ENCODE measurements at regions not wholly inside any gene's neighbourhood (a gene's known extent, or its start where the extent isn't known, plus 50 kb on each side); places are given as distances from the start of the nearest gene placed in this dataset.

- Histone ChIP-seq H3K9me3 (ENCODE audit: control insufficient read depth, low read depth, low read length) (no peaks in the 10 kb centered on the region), H3K4me1 (ENCODE audit: control insufficient read depth, insufficient read depth, low read length) (no peaks in the 10 kb centered on the region), H3K36me3 (ENCODE audit: control insufficient read depth, insufficient read depth, low read length) (no peaks in the 10 kb centered on the region), H3K4me3 (ENCODE audit: low read length) (no peak overlapping the region), H3K27ac (ENCODE audit: low read length) (no peak overlapping the region), H3K27me3 (ENCODE audit: control insufficient read depth, insufficient read depth, low read length) (no peaks in the 10 kb centered on the region)
- no CpG with 5 or more reads among the region's 6 CpGs for WGBS (ENCODE audit: insufficient coverage, low lambda C conversion rate)
- no peak for DNase-seq
Observed at GRCh38 chr5:167764641-167765289, 526.7 kb upstream of the WWC1 start.

GRCh38 chr5:167765352-167765751, 526.1 kb upstream of the WWC1 start:
- Histone ChIP-seq H3K27me3 (ENCODE audit: control insufficient read depth, insufficient read depth, low read length) (no peaks in the 10 kb centered on the region), H3K36me3 (ENCODE audit: control insufficient read depth, insufficient read depth, low read length) (no peaks in the 10 kb centered on the region), H3K4me1 (ENCODE audit: control insufficient read depth, insufficient read depth, low read length) (no peaks in the 10 kb centered on the region), H3K4me3 (ENCODE audit: low read length) (no peak overlapping the region), H3K27ac (ENCODE audit: low read length) (no peak overlapping the region), H3K9me3 (ENCODE audit: control insufficient read depth, low read depth, low read length) (no peaks in the 10 kb centered on the region)
- DNase-seq = no peak
- WGBS (ENCODE audit: insufficient coverage, low lambda C conversion rate) = 67% methylated on average over 1 of the region's 7 CpGs

- no peak for DNase-seq
- Histone ChIP-seq H3K27me3 (ENCODE audit: control insufficient read depth, insufficient read depth, low read length) (no peaks in the 10 kb centered on the region), H3K27ac (ENCODE audit: low read length) (no peak overlapping the region), H3K4me1 (ENCODE audit: control insufficient read depth, insufficient read depth, low read length) (no peaks in the 10 kb centered on the region), H3K9me3 (ENCODE audit: control insufficient read depth, low read depth, low read length) (no peaks in the 10 kb centered on the region), H3K4me3 (ENCODE audit: low read length) (no peak overlapping the region), H3K36me3 (ENCODE audit: control insufficient read depth, insufficient read depth, low read length) (no peaks in the 10 kb centered on the region)
- 50% methylated on average over 2 of the region's 2 CpGs for WGBS (ENCODE audit: insufficient coverage, low lambda C conversion rate)
Observed at GRCh38 chr5:167766957-167767356, 524.5 kb upstream of the WWC1 start.

DNA sequence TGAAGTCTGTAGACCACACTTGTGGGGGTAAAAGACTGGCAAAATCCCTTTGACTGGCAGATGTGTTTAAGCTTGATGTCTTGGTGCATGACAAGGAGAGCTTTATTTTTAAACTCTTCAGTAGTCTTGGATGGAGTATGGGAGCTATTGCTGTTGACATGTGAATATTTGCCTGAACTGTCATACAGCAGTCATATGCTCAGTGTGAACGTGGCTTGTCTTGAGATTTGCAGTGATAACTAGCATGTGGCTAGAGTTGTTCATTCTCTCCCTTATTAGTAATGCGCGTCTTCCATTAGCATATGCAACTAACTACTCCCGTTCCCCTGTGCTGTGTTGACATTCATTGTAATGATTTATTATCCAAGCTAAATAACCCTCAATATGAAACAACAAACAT, 523.6 kb upstream of the WWC1 start:
- WGBS (ENCODE audit: insufficient coverage, low lambda C conversion rate) = no CpG with 5 or more reads among the region's 4 CpGs
- no peaks in the 10 kb centered on the region for H3K4me1 ChIP-seq (ENCODE audit: control insufficient read depth, insufficient read depth, low read length)

DNA sequence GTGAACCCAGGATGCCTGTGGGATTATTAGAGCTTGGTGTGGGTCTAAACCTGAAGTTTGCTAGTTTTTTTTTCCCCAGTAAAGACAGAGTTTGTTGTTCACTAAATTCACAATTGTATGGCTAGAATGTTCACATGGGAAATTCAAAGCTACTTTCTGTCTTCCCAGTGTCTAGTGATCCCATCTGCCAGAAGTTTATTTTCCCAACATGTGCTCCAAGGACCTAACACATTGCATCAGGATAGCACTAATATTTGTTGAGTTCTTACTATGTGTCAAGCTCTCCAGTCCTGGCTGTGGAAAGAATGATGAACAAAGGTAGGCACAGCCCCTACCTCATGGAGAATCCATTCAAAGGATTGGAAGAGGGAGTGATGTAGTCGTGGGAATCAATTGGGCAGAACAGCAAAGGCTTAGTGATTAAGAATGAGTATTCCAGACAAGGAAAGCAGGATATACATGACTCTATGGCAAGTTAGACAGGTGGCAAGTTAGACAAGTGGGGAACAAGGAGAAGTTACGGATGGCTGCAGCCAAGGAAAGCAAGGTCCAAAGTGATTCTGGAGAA, 521.5 kb upstream of the WWC1 start:
- H3K27me3 ChIP-seq (ENCODE audit: control insufficient read depth, insufficient read depth, low read length) = no peaks in the 10 kb centered on the region
- no peak overlapping the region for H3K4me3 ChIP-seq (ENCODE audit: low read length)
- no peaks in the 10 kb centered on the region for H3K4me1 ChIP-seq (ENCODE audit: control insufficient read depth, insufficient read depth, low read length)
- DNase-seq = no peak
- H3K27ac ChIP-seq (ENCODE audit: low read length) = no peak overlapping the region
- no peaks in the 10 kb centered on the region for H3K9me3 ChIP-seq (ENCODE audit: control insufficient read depth, low read depth, low read length)
- no peaks in the 10 kb centered on the region for H3K36me3 ChIP-seq (ENCODE audit: control insufficient read depth, insufficient read depth, low read length)
- WGBS (ENCODE audit: insufficient coverage, low lambda C conversion rate) = no CpG with 5 or more reads among the region's 2 CpGs

More for the DNA sequence above, 523.6 kb upstream of the WWC1 start:
- no peaks in the 10 kb centered on the region for H3K9me3 ChIP-seq (ENCODE audit: control insufficient read depth, low read depth, low read length)
- no peak overlapping the region for H3K27ac ChIP-seq (ENCODE audit: low read length)
- H3K27me3 ChIP-seq (ENCODE audit: control insufficient read depth, insufficient read depth, low read length) = no peaks in the 10 kb centered on the region
- no peak for DNase-seq
- no peak overlapping the region for H3K4me3 ChIP-seq (ENCODE audit: low read length)
- H3K36me3 ChIP-seq (ENCODE audit: control insufficient read depth, insufficient read depth, low read length) = no peaks in the 10 kb centered on the region

- H3K9me3 ChIP-seq (ENCODE audit: control insufficient read depth, low read depth, low read length) = no peaks in the 10 kb centered on the region
- no peaks in the 10 kb centered on the region for H3K36me3 ChIP-seq (ENCODE audit: control insufficient read depth, insufficient read depth, low read length)
- 80% methylated on average over 1 of the region's 5 CpGs for WGBS (ENCODE audit: insufficient coverage, low lambda C conversion rate)
- H3K27me3 ChIP-seq (ENCODE audit: control insufficient read depth, insufficient read depth, low read length) = no peaks in the 10 kb centered on the region
- no peak overlapping the region for H3K27ac ChIP-seq (ENCODE audit: low read length)
- no peak for DNase-seq
- H3K4me3 ChIP-seq (ENCODE audit: low read length) = no peak overlapping the region
- H3K4me1 ChIP-seq (ENCODE audit: control insufficient read depth, insufficient read depth, low read length) = no peaks in the 10 kb centered on the region
Observed at GRCh38 chr5:167770461-167770860, 521.0 kb upstream of the WWC1 start.

- Histone ChIP-seq H3K4me3 (ENCODE audit: low read length) (no peak overlapping the region), H3K9me3 (ENCODE audit: control insufficient read depth, low read depth, low read length) (no peaks in the 10 kb centered on the region), H3K36me3 (ENCODE audit: control insufficient read depth, insufficient read depth, low read length) (no peaks in the 10 kb centered on the region), H3K27ac (ENCODE audit: low read length) (no peak overlapping the region), H3K4me1 (ENCODE audit: control insufficient read depth, insufficient read depth, low read length) (no peaks in the 10 kb centered on the region), H3K27me3 (ENCODE audit: control insufficient read depth, insufficient read depth, low read length) (no peaks in the 10 kb centered on the region)
- 93% methylated on average over 3 of the region's 6 CpGs for WGBS (ENCODE audit: insufficient coverage, low lambda C conversion rate)
- no peak for DNase-seq
Observed at GRCh38 chr5:167771571-167771970, 519.9 kb upstream of the WWC1 start.

DNA sequence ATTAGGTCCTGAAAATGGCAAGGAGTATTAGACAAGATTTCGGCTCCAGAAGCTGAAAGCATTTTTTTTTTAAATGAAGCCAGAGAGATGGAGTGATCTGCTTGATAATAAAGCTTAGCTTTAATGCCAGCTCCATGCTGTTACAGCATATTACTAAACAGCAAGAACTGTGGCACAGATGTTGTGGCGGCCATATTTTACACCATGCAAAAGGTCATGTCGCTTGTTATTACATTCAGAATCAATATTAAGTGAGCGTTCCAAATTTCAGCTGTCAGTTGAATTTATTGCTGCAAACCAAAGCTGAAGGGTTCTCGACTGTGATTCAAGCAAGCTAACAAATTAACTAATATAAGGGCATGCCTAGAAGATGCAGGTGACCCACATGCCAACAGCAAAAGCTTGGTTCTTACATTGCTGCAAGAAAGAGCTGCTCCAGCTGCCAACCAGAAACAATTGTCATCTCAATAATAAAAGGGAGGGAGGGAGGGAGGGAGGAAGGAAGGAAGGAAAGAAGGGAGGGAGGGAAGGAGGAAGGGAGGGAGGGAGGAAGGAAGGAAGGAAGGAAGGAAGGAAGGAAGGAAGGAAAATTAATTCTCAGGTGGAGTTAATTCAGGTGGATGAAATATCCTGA, 517.7 kb upstream of the WWC1 start:
- no peaks in the 10 kb centered on the region for H3K4me1 ChIP-seq (ENCODE audit: control insufficient read depth, insufficient read depth, low read length)
- no peaks in the 10 kb centered on the region for H3K36me3 ChIP-seq (ENCODE audit: control insufficient read depth, insufficient read depth, low read length)
- H3K9me3 ChIP-seq (ENCODE audit: control insufficient read depth, low read depth, low read length) = no peaks in the 10 kb centered on the region
- H3K27me3 ChIP-seq (ENCODE audit: control insufficient read depth, insufficient read depth, low read length) = no peaks in the 10 kb centered on the region
- no peak overlapping the region for H3K4me3 ChIP-seq (ENCODE audit: low read length)
- H3K27ac ChIP-seq (ENCODE audit: low read length) = no peak overlapping the region
- WGBS (ENCODE audit: insufficient coverage, low lambda C conversion rate) = no CpG with 5 or more reads among the region's 5 CpGs
- DNase-seq = no peak

DNA sequence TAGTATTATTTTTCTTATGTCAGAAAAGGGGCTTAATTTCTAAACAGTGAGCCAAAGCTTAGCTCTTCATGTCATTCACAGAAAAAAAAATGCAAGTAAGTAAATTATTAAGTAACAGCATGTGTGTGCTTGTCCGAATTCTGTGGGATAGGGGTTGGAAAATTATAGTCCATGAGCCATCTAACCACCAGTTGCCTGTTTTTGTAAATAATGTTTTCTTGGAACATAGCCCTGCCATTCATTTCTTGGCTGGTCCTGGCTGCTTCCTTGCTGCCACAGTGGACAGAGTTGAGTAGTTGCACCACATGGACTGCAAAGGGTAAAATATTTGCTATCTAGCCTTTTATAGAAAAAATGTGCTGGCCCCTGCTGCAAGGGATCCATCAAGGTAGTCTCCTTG, 513.7 kb upstream of the WWC1 start:
- H3K36me3 ChIP-seq (ENCODE audit: control insufficient read depth, insufficient read depth, low read length) = no peaks in the 10 kb centered on the region
- WGBS (ENCODE audit: insufficient coverage, low lambda C conversion rate) = 83% methylated on average over 1 of the region's 1 CpG
- no peak overlapping the region for H3K4me3 ChIP-seq (ENCODE audit: low read length)
- H3K27me3 ChIP-seq (ENCODE audit: control insufficient read depth, insufficient read depth, low read length) = no peaks in the 10 kb centered on the region
- H3K27ac ChIP-seq (ENCODE audit: low read length) = no peak overlapping the region
- no peaks in the 10 kb centered on the region for H3K9me3 ChIP-seq (ENCODE audit: control insufficient read depth, low read depth, low read length)
- no peak for DNase-seq
- H3K4me1 ChIP-seq (ENCODE audit: control insufficient read depth, insufficient read depth, low read length) = no peaks in the 10 kb centered on the region

DNA sequence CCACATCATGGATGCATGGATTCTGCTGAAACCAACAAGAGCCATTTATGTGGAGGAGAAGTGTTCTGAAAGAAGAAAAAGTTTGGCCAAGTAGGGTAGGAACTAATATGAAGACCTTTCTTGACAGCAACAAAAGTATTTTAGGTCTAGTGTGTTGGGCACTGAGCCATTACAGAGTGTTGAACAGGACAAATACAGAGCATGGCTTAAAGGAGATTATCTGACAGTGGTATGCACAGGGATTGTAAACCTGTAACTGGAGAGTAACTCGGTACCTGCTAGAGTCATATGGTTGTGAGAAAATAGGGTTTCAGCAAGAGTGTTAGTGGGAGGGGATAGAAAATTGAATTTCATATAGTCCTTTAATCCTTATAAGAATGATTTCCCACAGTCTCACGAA, 513.2 kb upstream of the WWC1 start:
- 89% methylated on average over 1 of the region's 2 CpGs for WGBS (ENCODE audit: insufficient coverage, low lambda C conversion rate)
- Histone ChIP-seq H3K9me3 (ENCODE audit: control insufficient read depth, low read depth, low read length) (no peaks in the 10 kb centered on the region), H3K4me3 (ENCODE audit: low read length) (no peak overlapping the region), H3K27ac (ENCODE audit: low read length) (no peak overlapping the region), H3K36me3 (ENCODE audit: control insufficient read depth, insufficient read depth, low read length) (no peaks in the 10 kb centered on the region), H3K4me1 (ENCODE audit: control insufficient read depth, insufficient read depth, low read length) (no peaks in the 10 kb centered on the region), H3K27me3 (ENCODE audit: control insufficient read depth, insufficient read depth, low read length) (no peaks in the 10 kb centered on the region)
- DNase-seq = no peak

DNA sequence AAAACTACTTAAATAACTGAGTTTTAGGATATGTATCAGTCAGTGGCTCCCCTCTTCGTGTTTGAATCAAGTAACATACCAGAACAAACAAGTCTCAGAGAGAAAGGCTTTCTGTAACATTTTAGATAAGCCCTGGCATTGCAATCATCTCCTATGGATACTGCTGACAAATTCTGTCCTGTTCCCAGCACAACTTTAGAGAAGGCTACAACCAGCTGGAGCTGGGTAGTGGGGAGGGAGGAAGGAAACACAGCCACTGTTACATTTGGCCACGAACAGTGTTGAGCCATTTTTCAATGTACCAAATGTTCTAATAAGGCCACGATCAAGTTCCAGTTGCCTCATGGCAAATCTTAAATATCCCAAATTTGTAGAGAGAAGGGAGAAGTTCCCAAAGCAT, 511.8 kb upstream of the WWC1 start:
- Histone ChIP-seq H3K4me1 (ENCODE audit: control insufficient read depth, insufficient read depth, low read length) (no peaks in the 10 kb centered on the region), H3K27ac (ENCODE audit: low read length) (no peak overlapping the region), H3K9me3 (ENCODE audit: control insufficient read depth, low read depth, low read length) (no peaks in the 10 kb centered on the region), H3K27me3 (ENCODE audit: control insufficient read depth, insufficient read depth, low read length) (no peaks in the 10 kb centered on the region), H3K36me3 (ENCODE audit: control insufficient read depth, insufficient read depth, low read length) (no peaks in the 10 kb centered on the region), H3K4me3 (ENCODE audit: low read length) (no peak overlapping the region)
- 60% methylated on average over 1 of the region's 3 CpGs for WGBS (ENCODE audit: insufficient coverage, low lambda C conversion rate)
- DNase-seq = no peak
